Mucosa of gallbladder (tissue), 1 donor: ENCODE measurements at regions not wholly inside any gene's neighbourhood (a gene's known extent, or its start where the extent isn't known, plus 50 kb on each side); places are given as distances from the start of the nearest gene placed in this dataset.

ENCODE experiments used
- DNase-seq: peaks from one replicate; pipeline ENCODE4 v3.0.0-alpha.2; 2020; ENCODE audit warnings: low spot score
- donor health status: DM: no; HTN: no; CAD: no.

- DNase-seq = no peak
These were observed 737.5 kb downstream of the LIG4 start for GRCh38 chr13:107477772-107478379.

DNA sequence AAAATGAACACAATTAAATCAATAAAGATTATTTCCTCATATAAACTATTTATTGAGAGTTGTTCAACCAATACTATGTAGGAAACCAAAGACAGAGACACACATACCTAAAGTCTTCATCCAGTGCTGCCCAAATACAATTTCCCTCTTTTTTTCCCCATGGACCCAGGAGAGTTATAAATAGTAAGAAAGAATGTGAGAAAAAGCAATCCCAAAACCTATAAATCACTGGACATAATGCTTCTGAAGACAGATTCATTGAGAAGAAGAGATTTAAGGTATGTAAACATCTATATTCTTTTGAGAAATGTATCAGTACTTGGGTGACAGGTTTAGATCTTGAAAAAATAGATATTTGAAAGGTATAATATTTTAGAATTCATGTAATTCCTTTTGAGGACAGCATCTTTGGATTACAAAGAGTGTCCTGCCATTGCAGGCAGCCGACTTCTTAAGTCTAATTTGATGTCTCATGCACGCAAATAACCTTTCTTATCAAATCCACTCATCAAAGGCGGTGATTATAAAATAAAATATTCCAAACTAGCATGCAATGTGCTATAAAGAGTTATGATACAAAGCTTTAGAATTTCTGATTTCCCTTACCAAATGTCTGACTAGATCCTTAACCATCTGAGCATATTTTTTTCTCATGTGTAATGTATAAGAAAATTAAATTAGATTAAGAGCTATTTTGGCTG, 739.4 kb downstream of the LIG4 start:
- no peak for DNase-seq

DNA sequence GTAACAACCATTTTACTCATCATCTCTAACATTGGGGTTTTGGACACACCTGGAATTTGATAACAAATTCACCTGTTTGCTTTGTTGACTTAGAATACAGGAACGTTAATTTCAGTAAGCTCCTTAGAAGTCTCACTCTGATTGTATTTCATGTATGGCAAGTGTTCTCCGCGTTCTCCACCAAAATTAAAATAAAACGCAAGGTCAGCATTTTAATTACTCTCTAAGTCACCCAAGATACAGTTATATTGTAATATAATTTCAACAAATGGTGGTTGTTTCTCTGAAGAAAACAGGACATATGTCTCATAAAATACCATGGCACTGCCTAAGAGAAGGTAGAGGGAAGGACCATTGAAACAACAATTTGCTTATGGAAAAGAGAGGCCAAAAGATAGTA, 742.1 kb downstream of the LIG4 start:
- DNase-seq = no peak

DNA sequence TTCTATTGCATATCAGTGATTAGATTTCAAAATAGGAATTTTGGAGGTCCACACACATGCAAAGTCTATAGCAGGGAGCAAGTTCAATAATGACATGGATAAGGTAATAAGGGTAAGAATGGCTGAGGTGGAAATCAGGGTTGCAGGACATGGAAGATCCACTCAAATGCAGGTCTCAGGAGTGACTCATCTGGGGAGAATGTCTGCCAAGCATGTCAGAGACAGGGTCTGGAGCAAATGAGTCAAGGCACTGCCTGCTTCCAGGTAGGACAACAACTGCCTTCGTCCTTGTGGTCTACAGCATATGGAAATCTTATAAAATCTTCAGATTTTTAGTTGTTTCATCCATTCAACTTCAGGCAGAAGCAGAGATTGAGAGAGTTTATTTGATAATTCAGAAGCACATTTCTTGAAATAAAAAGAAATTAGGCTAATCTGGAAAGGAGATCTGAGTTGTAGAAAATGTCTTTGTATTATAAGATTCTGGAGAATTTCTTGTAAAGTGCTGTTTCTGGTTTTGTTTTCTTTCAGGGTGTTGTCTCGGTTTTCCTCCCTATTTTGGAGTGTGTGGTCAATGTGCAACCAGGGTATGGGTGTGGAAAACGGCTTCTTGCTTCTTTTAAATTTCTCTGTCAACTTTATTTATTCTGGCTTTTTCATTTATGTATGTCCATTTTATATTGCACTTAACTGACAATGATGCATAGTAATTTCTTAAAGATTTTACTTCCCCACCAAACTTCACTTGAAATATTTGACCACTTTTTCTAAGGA, 748.8 kb downstream of the LIG4 start:
- DNase-seq = no peak

DNA sequence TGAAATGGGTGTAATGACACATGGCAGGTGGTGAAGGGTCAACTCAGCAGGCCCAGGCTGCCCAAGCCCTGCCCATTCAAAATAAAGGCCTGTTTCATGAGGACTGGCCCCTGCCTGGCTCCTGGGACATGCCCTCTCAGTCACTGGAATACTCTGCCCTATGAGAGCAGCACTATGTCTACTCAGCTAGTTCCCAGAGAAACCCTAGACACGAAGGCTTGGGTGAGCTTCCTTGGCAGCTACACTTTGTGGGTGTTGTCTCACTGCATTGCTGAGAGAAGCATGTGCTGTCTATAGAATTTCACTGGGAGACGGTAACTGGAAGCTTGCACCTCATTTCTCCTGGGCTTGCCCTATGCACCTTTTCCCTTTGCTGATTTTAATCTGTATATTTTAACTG, 752.8 kb downstream of the LIG4 start:
- no peak for DNase-seq

- DNase-seq = no peak
These were observed 753.6 kb downstream of the LIG4 start for GRCh38 chr13:107461751-107462150.

- no peak for DNase-seq
These were observed 755.9 kb downstream of the LIG4 start for GRCh38 chr13:107459430-107459829.

GRCh38 chr13:107458269-107458668, 757.1 kb downstream of the LIG4 start:
- no peak for DNase-seq

DNA sequence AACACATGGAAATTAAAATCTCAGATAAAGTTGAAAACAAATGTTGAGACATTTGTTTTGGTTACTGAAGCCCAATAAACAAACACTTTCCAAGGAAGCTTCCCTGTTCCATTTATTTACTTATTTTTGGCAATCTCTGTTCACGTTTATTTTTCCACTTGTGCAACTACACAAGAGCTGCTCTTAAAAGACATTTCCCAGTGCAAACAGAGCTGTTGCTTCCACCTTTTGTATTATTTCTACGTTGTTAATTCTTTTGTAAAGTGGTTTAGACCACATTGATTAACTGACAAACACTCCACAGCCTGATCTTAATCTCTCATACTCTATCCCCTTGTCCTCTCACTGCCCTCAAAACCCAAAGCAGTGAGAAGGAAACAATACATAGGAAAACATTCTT, 757.6 kb downstream of the LIG4 start:
- DNase-seq = no peak

GRCh38 chr13:107456431-107456830, 758.9 kb downstream of the LIG4 start:
- no peak for DNase-seq

GRCh38 chr13:107452833-107453232, 762.5 kb downstream of the LIG4 start:
- no peak for DNase-seq

GRCh38 chr13:107450931-107451330, 764.4 kb downstream of the LIG4 start:
- DNase-seq = peak; percentile 30

- DNase-seq = no peak
These were observed 764.9 kb downstream of the LIG4 start for GRCh38 chr13:107450431-107450830.

- no peak for DNase-seq
These were observed 767.7 kb downstream of the LIG4 start for GRCh38 chr13:107447591-107447990.

- DNase-seq = no peak
These were observed 774.1 kb downstream of the LIG4 start for GRCh38 chr13:107441279-107441678.

DNA sequence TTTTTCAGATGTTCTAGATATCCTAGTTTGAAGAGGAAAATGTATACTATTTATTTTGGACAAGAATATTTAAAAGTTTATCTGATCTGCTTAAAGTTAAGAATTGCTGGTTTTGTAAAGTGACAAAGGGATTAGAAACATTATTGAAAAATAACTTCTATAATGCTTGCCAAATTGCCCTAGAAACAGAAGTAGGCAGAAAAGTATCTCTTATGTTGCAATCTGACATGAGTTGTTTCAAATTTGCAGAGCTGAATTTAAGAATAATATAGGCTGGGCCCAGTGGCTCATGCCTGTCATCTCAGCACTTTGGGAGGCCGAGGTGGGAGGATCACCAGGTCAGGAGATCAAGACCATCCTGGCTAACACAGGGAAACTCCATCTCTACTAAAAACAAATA, 777.1 kb downstream of the LIG4 start:
- no peak for DNase-seq

DNA sequence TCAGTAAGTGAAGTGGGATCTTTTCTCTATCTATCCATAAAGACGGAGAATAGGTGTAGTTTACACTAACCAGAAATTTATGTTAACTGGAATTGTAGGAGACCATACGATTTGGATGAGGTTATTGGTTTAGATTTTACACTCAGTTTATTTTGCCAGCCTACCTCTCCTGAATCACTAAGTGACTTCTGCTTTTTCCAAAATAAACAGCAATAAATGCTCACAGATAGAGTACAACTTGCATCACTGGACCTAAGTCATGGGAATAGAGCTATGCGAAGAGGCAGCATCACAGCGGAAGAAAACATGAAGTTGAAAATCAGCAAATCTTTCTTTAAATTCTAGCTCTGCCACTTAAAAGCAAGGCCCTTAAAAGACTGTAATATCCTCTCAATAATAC, 781.0 kb downstream of the LIG4 start:
- no peak for DNase-seq

- no peak for DNase-seq
These were observed 787.8 kb downstream of the LIG4 start for GRCh38 chr13:107427536-107427935.

GRCh38 chr13:107422421-107422820, 792.9 kb downstream of the LIG4 start:
- no peak for DNase-seq

DNA sequence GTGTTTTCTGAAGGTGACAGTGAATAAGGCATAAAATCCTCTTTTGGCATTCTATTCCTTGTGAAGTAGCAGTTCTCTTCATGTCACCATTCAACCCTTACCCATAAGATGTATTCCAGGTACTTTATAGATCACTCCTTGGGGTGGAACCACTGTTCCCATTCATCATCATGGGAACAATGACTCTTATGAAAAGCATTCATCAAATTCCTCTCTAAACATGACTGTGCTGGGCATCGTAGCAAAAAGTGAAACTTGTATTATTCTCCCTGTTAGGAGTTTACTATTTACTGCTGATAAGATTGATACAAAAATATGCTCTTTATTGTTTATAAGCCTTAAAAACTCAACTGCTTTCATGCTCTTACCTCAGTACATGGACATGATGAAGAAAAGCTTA, 793.4 kb downstream of the LIG4 start:
- no peak for DNase-seq

DNA sequence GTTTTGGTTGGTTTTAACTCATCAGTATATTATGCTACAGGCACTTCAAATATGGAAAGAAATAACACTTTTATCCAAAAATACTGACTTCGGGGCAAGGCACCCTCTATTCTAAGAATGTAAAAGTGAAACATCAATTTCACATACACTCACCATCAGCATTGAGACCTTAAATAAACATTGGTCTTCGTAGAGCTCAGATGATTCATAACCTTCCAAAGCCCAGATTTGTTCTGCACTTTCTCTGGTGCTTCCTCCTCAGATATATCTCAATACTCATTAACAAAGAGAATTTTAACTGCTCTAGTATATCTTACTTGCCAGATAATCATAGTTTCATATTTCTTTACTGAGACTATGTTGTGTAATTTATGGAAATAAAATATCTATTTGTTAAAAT, 794.3 kb downstream of the LIG4 start:
- DNase-seq = no peak

DNA sequence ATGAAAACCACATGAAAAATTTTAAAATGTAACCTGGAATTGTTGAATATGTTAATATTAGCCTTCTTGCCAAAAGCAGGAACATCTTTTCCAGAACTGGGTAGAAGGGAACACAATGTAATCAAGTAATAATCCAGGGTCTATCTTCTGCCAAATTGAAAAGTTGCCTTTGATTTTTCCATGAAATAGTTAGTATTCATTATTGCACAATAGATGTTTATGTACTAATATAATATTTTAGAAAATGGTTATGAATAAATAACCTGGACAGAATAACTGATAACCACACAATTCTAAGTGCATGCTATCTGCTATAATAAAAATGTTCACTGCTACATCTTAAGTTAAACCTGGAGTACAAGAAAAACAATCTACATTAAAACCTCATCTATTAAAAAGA, 802.3 kb downstream of the LIG4 start:
- no peak for DNase-seq

DNA sequence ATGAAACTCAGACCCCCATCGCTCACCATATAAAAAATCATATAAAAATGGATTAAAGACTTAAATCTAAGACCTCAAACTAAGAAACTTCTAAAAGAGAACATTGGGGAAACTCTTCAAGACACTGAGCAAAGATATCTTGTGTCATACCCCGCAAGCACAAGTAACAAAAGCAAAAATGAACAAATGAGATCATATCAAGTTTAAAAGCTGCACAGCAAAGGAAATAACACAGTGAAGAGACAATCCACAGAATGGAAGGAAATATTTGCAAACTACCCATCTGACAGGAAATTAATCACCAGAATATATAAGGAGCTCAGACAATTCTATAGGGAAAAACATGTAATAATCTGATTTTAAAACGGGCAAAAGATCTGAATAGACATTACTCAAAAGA, 808.3 kb downstream of the LIG4 start:
- DNase-seq = no peak
